OCI-LY1 (cell line): ENCODE measurements at regions not wholly inside any gene's neighbourhood (a gene's known extent, or its start where the extent isn't known, plus 50 kb on each side); places are given as distances from the start of the nearest gene placed in this dataset.

Source experiments
- EZH2 ChIP-seq: fragments of 200-600 bp; sonication (generic), shearing (Covaris generic); IDR thresholded peaks from 2 replicates; pipeline ENCODE4 v1.8.0; 2017; ENCODE audit warnings: borderline replicate concordance, mixed run types, mild to moderate bottlenecking, antibody characterized with exemption, low read length, moderate library complexity, mixed read lengths
- TF ChIP-seq, protein P1 (sequence below): fragments of 200-600 bp; sonication (generic), shearing (Covaris generic); IDR thresholded peaks from 2 replicates; pipeline ENCODE4 v1.5.1; 2017; ENCODE audit warnings: mild to moderate bottlenecking, antibody characterized with exemption, low read length, moderate library complexity, mixed read lengths

DNA sequence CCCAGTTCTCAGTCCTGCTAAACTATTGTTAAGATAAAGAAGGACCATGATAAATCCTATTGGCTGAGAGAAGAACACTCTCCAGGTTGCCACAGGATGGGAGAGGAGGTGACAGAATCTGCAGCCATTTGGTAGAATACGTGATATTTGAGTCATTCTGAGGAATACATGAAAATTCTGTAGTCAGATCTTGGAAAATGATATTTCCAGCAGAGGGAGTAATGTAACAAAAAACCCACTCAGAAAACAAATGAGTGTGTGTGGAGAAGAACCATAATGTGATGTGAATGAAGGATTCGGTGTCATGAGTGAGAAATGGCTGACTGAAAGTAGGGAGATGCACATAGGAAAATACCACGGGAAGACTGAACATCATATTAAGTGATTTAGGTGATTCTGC lies 128.5 kb upstream of the PFKP start:
- TF ChIP-seq, protein P1, sequence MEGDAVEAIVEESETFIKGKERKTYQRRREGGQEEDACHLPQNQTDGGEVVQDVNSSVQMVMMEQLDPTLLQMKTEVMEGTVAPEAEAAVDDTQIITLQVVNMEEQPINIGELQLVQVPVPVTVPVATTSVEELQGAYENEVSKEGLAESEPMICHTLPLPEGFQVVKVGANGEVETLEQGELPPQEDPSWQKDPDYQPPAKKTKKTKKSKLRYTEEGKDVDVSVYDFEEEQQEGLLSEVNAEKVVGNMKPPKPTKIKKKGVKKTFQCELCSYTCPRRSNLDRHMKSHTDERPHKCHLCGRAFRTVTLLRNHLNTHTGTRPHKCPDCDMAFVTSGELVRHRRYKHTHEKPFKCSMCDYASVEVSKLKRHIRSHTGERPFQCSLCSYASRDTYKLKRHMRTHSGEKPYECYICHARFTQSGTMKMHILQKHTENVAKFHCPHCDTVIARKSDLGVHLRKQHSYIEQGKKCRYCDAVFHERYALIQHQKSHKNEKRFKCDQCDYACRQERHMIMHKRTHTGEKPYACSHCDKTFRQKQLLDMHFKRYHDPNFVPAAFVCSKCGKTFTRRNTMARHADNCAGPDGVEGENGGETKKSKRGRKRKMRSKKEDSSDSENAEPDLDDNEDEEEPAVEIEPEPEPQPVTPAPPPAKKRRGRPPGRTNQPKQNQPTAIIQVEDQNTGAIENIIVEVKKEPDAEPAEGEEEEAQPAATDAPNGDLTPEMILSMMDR: no peak
- no peak for TF ChIP-seq EZH2
